ENCODE measurements at regions not wholly inside any gene's neighbourhood (a gene's known extent, or its start where the extent isn't known, plus 50 kb on each side); places are given as distances from the start of the nearest gene placed in this dataset.

- TF ChIP-seq REST (IDR thresholded peaks at IDR 0.05; ENCODE audit: low read depth) (no peak), EP300 (IDR thresholded peaks at IDR 0.05; ENCODE audit: borderline replicate concordance) (no peak), MAX (IDR thresholded peaks at IDR 0.05) (no peak), CREB1 (IDR thresholded peaks at IDR 0.05; ENCODE audit: low read depth) (no peak), NFIC (IDR thresholded peaks at IDR 0.05) (no peak), RAD21 (IDR thresholded peaks at IDR 0.05; ENCODE audit: low read depth) (no peak), YY1 (IDR thresholded peaks at IDR 0.05; ENCODE audit: low read depth) (no peak)
These were observed 225.0 kb upstream of the ZNF217 start for GRCh38 chr20:53818457-53819177.

Data from Ishikawa (cell line).